Fibroblast of villous mesenchyme (primary cell): ENCODE measurements at regions not wholly inside any gene's neighbourhood (a gene's known extent, or its start where the extent isn't known, plus 50 kb on each side); places are given as distances from the start of the nearest gene placed in this dataset.
A peak's percentile ranks its signal among the peaks of the same experiment; 100 is the strongest.

Source experiments
- DNase-seq: peaks from one replicate; pipeline ENCODE4 v3.0.0-alpha.2; 2010; ENCODE audit warnings: low read depth
- H3K4me3 ChIP-seq: 2 replicates; pipeline ENCODE4 v1.5.1; 2011; ENCODE audit warnings: low read depth, mild to moderate bottlenecking, low read length
- TF ChIP-seq, protein P1 (sequence below): IDR thresholded peaks from 2 replicates; pipeline ENCODE4 v1.5.1; 2012; ENCODE audit warnings: low read depth, mild to moderate bottlenecking, low read length; ENCODE audit not compliant: insufficient read depth

DNA sequence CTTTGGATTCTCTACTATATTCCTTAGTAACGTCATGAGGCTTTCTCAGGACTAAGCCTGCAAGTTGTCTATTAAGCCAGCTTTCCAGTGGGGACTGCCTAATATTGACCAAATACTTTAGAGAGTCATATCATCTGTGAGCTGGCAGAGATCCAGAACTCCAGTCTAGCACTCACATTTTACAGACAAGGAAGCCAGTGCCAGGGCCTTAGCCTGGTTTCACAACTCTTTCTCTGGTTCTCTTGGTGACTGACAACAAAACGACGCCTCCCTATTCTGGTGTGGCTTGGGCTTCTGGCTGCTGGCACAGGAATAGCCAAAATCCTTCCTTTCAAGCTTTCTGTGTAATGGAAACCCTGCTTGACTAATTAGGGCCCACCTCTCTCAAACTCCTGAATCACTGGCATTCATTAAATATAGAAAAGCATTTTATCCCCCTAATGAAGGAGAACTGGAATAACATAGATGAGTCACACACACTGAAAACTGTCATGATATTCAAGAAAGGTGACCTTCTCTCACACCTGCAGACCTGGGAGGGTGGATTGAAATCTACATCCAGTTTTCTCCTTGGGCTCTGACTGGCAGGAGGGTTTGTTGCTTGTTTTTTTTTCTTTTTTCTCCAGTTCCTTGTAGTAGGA lies 75.2 kb upstream of the UBL3 start:
- DNase-seq = peak; percentile 86
- no peak overlapping the region for H3K4me3 ChIP-seq
- TF ChIP-seq, protein P1, sequence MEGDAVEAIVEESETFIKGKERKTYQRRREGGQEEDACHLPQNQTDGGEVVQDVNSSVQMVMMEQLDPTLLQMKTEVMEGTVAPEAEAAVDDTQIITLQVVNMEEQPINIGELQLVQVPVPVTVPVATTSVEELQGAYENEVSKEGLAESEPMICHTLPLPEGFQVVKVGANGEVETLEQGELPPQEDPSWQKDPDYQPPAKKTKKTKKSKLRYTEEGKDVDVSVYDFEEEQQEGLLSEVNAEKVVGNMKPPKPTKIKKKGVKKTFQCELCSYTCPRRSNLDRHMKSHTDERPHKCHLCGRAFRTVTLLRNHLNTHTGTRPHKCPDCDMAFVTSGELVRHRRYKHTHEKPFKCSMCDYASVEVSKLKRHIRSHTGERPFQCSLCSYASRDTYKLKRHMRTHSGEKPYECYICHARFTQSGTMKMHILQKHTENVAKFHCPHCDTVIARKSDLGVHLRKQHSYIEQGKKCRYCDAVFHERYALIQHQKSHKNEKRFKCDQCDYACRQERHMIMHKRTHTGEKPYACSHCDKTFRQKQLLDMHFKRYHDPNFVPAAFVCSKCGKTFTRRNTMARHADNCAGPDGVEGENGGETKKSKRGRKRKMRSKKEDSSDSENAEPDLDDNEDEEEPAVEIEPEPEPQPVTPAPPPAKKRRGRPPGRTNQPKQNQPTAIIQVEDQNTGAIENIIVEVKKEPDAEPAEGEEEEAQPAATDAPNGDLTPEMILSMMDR = no peak

DNA sequence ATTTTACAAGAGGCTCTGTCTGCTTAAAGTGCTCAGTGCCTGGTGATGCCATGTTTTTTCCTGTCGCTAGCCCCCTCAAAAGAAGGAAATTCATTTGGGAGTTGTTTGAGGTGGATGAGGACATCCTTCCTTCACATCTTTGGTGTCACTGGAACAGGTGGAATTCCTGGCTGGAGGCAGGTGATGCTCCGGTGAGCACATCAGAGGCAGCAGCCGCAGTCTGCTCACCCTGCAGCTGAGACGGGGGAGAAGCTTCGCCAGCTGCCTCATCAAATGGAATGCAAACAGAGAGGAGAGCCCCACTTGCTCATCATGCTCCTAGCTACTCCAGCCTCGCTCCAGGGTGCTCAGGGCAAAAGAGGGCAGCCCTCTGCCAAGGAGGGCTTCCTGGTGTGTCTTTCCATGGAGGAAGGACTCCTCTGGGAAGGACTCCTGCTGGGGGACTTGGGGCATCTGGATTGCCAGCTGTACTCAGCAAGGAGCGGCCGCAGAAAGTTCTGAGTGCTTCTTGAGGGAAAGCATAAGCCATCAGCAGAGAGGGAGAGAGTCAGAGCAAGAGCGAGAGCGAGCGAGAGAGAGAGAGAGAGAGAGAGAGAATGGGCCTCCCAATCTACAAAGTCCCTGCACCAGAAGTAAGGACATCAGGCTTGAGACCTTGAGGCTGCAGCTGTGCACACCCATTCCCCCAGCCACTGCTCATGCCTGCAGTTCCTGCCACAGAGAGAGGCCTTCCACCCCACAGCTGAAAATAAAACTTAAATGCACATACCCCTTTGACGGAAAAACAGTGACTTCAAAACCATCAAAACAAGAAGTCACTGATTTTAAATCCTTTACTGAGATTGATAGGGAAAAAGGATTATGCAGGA lies 74.3 kb upstream of the UBL3 start:
- H3K4me3 ChIP-seq = no peak overlapping the region
- TF ChIP-seq, protein P1 = no peak
- DNase-seq = peak; percentile 63

DNA sequence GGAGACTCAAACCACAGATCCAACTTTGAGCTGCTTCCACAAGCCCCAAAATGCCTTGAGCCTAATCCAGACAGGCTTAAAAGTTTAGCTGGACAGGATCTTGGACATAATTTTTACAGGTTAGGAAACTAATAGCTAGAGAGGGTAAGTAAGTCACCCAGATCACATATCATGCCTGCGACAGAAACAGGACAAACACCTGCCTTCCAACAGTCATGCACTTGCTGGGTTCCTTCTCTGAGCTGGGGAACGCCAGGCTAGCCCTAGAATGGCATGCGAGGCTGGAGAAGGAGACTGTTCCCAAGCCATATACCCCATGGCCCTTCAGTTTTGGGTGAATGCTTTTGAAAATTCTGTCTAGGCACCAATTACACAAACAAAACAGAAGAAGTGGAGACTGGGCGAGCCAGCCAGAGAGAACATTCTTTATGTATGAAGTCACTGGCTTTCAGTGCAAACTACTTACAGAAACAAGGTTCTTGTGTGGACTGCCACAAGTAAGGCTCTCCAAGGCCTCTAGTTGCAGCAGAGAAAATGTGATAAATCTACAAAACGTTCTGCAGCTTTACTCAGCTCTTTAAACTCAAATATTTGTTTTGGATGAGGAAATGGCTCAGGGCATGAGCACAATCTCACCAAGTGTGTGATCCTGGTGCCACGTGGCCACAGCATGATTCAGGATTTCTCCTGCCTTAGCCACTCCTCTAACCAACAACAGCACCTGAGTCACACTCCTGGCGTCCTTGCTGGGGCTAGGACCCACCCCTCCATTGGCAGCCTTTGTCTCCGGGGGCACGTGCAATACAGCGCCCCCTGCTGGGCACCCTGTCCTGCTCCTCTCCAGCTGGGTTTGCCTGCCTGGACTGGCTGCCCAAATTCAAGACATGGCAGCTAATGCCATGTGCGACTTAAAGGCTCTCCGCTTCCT lies 73.4 kb upstream of the UBL3 start:
- DNase-seq = peak; percentile 93
- TF ChIP-seq, protein P1 = peak; percentile 91
- H3K4me3 ChIP-seq = peak overlapping the region; percentile 6

DNA sequence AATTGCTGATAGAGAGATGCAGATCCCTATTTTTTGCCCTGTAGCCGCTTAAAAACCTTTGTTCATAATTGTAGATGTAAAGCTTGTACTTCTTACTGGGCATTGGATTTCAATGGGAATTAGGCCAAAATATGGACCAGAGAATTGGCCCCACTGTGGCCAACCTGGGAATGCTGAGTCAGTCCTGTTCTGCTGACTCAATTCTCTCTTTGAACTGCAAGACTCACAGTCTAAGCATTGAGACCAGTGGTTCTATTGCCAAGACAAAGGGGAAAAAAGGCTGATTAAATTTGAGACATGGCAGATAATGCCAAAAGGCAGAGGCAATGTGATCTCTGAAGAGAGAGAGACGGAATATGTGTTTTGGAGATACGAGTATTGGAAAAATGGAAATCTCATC lies 72.5 kb upstream of the UBL3 start:
- H3K4me3 ChIP-seq = no peak overlapping the region
- TF ChIP-seq, protein P1 = no peak
- DNase-seq = peak; percentile 22

DNA sequence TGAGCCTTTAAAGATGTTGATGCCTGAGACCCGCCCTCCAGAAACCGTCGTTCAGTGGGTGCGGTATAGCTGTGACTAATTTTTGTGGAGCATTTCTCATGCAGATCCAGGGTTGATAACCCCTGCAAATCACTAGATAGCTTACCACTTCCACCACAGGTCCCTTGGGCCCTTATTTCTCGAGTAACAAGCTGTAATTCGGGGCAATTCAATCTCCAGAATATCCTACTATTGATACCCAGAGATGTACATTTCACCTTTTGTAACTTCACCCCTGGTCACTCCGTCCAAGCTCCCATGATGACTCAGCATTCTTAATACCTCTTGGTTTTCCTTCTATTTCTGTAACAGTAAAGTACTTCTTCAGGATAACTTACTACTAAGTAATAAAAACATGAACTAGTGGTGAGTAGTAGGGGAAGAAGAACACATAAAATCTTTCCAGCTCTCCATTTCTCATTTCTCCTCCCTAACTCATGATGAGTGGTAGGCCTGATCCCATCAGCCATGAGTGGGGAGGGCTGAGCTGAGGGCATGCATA lies 71.9 kb upstream of the UBL3 start:
- TF ChIP-seq, protein P1 = no peak
- no peak overlapping the region for H3K4me3 ChIP-seq

DNA sequence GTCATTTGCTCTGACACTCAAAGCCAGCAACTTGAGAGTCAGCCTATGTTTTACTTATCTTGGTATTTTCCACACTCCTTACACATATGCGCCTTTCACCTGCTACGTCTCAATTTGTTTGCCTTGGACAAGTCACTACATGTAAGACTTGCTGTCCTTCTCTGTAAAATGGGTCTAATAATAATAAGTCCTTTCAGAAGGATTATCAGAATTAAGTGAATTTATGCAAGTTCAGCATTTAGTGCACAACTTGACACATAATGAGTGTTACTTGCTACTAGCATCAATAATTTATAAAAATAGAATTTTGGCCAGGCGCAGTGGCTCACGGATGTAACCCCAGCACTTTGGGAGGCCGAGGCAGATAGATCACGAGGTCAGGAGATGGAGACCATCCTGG lies 71.1 kb upstream of the UBL3 start:
- TF ChIP-seq, protein P1 = no peak
- no peak overlapping the region for H3K4me3 ChIP-seq
- DNase-seq = no peak

More for the DNA sequence above, 71.9 kb upstream of the UBL3 start:
- DNase-seq = peak; percentile 66
